Spinal cord (tissue), 9 donors: ENCODE measurements at regions not wholly inside any gene's neighbourhood (a gene's known extent, or its start where the extent isn't known, plus 50 kb on each side); places are given as distances from the start of the nearest gene placed in this dataset.

Experiments used
- DNase-seq, 6 donors: peaks; one replicate each; pipeline versions ENCODE4 v3.0.0 to v3.0.0-alpha.2; 2013 to 2015; ENCODE audit warnings: low spot score in 6 of 6, low read depth in 4 of 6
- H3K27ac ChIP-seq: one replicate; pipeline ENCODE4 v1.5.1; 2013; ENCODE audit warnings: low read depth, low read length, control low read depth
- H3K27me3 ChIP-seq: one replicate; pipeline ENCODE4 v1.6.1; 2013; ENCODE audit warnings: low read length; ENCODE audit not compliant: control insufficient read depth, insufficient read depth
- H3K36me3 ChIP-seq: one replicate; pipeline ENCODE4 v1.6.1; 2013; ENCODE audit warnings: low read length; ENCODE audit not compliant: control insufficient read depth, insufficient read depth
- H3K4me1 ChIP-seq: one replicate; pipeline ENCODE4 v1.6.1; 2013; ENCODE audit warnings: low read length; ENCODE audit not compliant: control insufficient read depth, insufficient read depth
- H3K4me3 ChIP-seq: one replicate; pipeline ENCODE4 v1.5.1; 2013; ENCODE audit warnings: low read depth, low read length, control low read depth
- H3K9me3 ChIP-seq: one replicate; pipeline ENCODE4 v1.6.1; 2013; ENCODE audit warnings: low read length; ENCODE audit not compliant: control insufficient read depth, insufficient read depth
- WGBS: methylation state at CpG from one replicate; pipeline ENCODE4 v1.1.5; 2013; ENCODE audit warnings: missing lambda C conversion rate; ENCODE audit not compliant: insufficient coverage; 5-methylcytosine and 5-hydroxymethylcytosine counted together
- donor health status: healthy.

DNA sequence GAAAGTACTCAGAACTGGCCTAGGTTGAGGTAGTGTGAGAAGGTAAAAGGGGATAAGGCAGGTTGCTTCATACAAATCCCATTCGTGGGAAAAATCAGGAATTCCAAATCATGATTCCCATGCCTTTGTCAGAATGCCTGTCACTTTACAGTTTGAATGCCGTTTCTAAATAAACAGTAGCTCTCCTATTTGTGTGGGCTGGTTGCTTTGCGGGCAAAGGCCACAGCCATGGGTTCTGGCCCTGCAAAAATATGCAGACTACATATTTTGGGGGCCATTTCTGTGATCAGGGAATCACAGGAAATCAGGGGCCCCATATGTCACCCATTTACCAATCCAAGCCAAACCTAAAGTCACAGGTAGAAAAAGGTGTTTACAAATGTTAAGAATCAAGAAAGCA, 161.3 kb upstream of the BMP4 start:
- 83% methylated on average over 2 of the region's 3 CpGs for WGBS

DNA sequence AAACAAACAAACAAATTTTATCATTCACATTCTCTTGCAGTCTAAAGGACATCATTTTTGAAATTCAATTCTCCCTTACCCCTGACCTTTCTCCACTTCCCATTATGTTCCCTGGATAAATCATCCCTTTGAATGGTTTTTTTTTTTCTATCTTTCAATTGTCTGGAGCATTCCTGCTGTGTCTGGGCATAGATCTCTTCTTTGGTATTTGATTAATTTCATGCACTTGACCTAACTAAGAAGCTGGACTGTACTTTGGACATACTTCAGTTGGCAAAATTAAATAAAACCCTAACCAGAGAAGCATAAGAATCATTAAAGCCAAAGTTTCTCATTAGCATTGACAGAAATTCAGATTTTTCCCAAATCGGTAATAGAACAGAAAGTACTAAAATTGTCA, 163.6 kb upstream of the BMP4 start:
- no peaks in the 10 kb centered on the region for H3K9me3 ChIP-seq
- WGBS = no CpG with 5 or more reads among the region's 1 CpG
- no peaks in the 10 kb centered on the region for H3K36me3 ChIP-seq
- peak in 1 of 6 donors; percentile 32 for DNase-seq
- H3K27ac ChIP-seq = no peak overlapping the region
- no peaks in the 10 kb centered on the region for H3K27me3 ChIP-seq
- no peaks in the 10 kb centered on the region for H3K4me1 ChIP-seq
- no peak overlapping the region for H3K4me3 ChIP-seq

More for the DNA sequence above, 161.3 kb upstream of the BMP4 start:
- Histone ChIP-seq H3K4me3 (no peak overlapping the region), H3K9me3 (no peaks in the 10 kb centered on the region), H3K27me3 (no peaks in the 10 kb centered on the region), H3K4me1 (no peaks in the 10 kb centered on the region), H3K27ac (no peak overlapping the region), H3K36me3 (no peaks in the 10 kb centered on the region)
- DNase-seq = no peak

DNA sequence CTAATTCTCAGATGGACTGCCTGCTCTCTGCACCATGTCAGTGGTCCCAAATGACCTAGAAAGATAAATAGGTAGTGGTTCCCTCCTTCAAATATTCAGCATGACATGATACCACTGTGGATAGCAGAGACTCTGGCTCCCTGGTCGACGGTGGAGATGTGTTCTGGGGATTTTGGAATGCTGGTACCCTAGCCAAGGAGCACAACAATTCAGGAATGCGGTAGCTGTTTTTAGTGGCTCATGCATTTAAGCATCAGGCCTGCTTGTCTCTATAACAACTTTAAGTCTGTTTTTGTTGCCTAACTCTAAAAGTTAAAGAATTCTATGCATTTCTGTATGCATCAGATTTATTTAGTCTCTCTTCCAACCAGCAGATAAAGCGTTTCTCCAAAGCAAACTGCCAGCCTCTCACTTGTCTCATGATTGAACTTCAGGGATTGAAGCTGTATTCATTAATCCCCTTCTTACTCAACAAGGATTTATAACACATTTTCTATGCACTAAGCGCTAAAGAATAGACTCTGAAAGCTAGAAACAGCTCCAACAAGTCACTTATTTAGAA, 164.9 kb upstream of the BMP4 start:
- H3K4me3 ChIP-seq = no peak overlapping the region
- no peak overlapping the region for H3K27ac ChIP-seq
- DNase-seq = peak in 1 of 6 donors; percentile 16
- no peaks in the 10 kb centered on the region for H3K4me1 ChIP-seq
- H3K36me3 ChIP-seq = no peaks in the 10 kb centered on the region
- 100% methylated on average over 1 of the region's 5 CpGs for WGBS
- H3K27me3 ChIP-seq = no peaks in the 10 kb centered on the region
- H3K9me3 ChIP-seq = no peaks in the 10 kb centered on the region

DNA sequence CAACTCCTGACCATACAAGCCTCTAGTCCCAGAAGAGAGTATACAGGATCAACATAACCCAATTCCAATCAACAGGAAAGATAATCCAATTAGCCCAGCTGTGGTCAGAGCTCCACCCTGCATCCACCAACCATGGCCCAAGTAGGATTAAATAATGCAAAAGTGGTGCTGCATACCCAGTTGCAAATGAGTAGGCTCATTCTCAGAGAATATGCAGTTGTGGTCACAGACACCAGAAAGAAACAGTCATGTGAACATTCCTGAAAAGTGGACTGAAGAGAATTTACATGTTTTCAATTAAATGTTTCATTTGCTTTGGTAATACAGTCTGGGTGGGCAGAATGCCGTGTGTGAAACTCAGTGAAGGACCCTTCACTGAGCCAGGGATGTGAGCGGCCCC, 167.2 kb upstream of the BMP4 start:
- 92% methylated on average over 2 of the region's 2 CpGs for WGBS
- Histone ChIP-seq H3K9me3 (no peaks in the 10 kb centered on the region), H3K27ac (no peak overlapping the region), H3K4me3 (no peak overlapping the region), H3K4me1 (no peaks in the 10 kb centered on the region), H3K36me3 (no peaks in the 10 kb centered on the region), H3K27me3 (no peaks in the 10 kb centered on the region)
- no peak for DNase-seq

DNA sequence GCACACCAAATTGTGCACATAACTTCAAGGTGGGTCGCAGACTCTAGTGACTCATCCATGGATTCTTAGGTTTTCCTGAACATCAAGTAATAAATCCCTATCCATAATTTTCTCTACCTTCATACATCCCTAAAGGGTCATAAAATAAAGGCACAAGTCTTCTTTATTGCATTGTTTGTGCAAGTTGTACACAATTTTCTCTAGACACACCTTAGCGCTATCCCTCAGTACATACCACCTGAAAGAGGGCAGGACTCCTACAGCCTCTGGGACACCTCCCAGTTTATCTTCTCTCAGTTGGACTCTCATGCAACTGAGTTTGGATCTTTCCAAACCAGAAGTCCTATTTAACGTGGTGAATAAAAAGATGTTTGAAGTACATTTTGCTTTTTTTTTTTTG, 168.5 kb upstream of the BMP4 start:
- Histone ChIP-seq H3K9me3 (no peaks in the 10 kb centered on the region), H3K4me1 (no peaks in the 10 kb centered on the region), H3K4me3 (no peak overlapping the region), H3K27me3 (no peaks in the 10 kb centered on the region), H3K36me3 (no peaks in the 10 kb centered on the region), H3K27ac (no peak overlapping the region)
- WGBS = 100% methylated on average over 2 of the region's 3 CpGs
- DNase-seq = no peak

DNA sequence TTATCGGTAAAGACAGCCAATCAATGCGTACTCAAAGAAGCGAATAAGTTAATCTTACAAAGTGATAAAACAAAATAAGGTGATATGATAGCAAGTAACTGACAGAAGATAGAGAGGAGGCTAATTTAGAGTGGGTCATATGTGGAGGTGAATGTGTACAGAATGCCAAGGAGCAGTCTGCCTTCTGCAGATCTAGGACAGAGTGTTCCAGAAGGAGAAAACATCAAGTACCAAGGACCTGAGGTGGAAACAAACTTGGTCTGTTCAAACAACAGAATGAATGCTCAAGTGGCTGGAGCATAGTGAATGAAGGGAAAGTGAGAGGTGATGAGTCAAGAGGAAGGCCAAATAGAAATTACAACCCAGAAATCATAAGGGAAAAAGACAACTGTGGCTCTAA, 170.3 kb upstream of the BMP4 start:
- no peak overlapping the region for H3K27ac ChIP-seq
- H3K9me3 ChIP-seq = no peaks in the 10 kb centered on the region
- no peak overlapping the region for H3K4me3 ChIP-seq
- no peaks in the 10 kb centered on the region for H3K36me3 ChIP-seq
- DNase-seq = no peak
- H3K27me3 ChIP-seq = no peaks in the 10 kb centered on the region
- H3K4me1 ChIP-seq = no peaks in the 10 kb centered on the region
- 100% methylated on average over 2 of the region's 3 CpGs for WGBS

DNA sequence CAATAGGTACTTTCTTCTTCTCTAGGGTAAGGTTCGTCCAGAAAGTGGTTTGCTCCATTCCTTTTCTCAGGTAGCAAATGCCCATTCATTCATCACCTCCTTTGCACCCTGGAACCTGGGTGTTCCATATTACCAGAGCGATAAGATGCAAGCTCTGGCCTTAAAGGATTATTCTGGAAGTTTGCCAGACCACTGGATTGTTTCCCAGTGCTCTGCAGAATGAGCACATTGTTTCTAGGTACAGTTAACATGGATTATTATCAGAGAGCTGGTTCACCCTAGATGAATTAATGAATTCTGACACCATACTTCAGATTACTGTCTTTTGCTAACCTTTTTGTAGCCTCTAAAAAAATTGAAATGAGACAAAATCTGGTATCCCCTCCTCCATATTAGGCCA, 170.9 kb upstream of the BMP4 start:
- Histone ChIP-seq H3K27ac (no peak overlapping the region), H3K9me3 (no peaks in the 10 kb centered on the region), H3K4me3 (no peak overlapping the region), H3K36me3 (no peaks in the 10 kb centered on the region), H3K4me1 (no peaks in the 10 kb centered on the region), H3K27me3 (no peaks in the 10 kb centered on the region)
- no peak for DNase-seq
- 88% methylated on average over 1 of the region's 2 CpGs for WGBS

DNA sequence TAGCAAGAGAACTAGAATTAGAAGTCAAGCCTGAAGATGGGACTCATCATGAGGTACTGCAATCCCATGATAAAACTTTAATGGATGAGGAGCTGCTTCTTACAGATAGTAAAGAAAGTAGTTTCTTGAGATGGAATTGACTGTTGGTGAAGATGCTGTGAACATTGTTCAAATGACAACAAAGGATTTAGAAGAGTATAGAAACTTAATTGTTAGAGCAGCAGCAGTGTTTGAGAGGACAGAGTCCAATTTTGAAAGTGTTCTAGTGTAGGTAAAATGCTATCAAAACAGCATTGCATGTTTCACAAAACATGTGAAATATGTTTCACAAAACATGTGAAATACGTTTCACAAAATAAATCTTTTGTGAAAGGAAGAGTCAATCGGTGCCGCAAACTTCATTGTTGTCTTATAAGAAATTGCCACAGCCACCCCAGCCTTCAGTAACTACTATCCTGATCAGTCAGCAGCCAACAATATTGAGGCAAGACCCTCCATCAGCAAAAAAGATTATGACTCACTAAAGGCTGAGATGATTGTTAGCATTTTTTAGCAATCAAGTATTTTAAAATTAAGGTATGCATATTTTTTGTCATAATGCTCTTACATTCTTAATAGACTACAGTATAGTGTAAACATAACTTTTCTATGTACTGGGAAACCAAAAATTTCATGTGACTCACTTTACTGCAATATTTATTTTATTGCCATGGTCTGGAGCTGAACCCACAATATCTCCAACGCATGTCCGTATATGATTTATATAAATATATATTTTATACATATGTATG, 173.4 kb upstream of the BMP4 start:
- no peak overlapping the region for H3K27ac ChIP-seq
- no peak for DNase-seq
- WGBS = no CpG with 5 or more reads among the region's 5 CpGs
- no peaks in the 10 kb centered on the region for H3K27me3 ChIP-seq
- no peak overlapping the region for H3K4me3 ChIP-seq
- H3K9me3 ChIP-seq = no peaks in the 10 kb centered on the region
- no peaks in the 10 kb centered on the region for H3K4me1 ChIP-seq
- H3K36me3 ChIP-seq = no peaks in the 10 kb centered on the region

DNA sequence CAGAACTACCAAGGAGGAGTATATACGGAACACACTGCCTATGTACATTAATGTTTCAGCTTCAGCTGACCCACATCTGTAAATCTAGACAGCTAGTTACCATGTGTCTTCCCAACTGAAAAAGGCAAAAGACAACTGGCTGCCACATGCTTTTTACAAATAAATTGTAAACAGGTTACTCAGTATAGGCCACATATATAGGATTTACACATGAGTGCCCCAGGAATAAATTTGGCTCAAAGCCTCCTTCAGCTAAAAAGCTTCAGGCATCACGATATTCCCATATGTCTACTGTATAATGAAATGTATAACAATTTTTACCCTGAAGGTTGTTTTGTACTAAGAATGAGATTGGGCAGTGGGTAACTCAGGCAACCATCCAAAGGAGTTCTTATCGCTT, 175.9 kb upstream of the BMP4 start:
- Histone ChIP-seq H3K36me3 (no peaks in the 10 kb centered on the region), H3K27ac (no peak overlapping the region), H3K4me3 (no peak overlapping the region), H3K9me3 (no peaks in the 10 kb centered on the region), H3K27me3 (no peaks in the 10 kb centered on the region), H3K4me1 (no peaks in the 10 kb centered on the region)
- peak in 1 of 6 donors; percentile 13 for DNase-seq
- 83% methylated on average over 1 of the region's 3 CpGs for WGBS

DNA sequence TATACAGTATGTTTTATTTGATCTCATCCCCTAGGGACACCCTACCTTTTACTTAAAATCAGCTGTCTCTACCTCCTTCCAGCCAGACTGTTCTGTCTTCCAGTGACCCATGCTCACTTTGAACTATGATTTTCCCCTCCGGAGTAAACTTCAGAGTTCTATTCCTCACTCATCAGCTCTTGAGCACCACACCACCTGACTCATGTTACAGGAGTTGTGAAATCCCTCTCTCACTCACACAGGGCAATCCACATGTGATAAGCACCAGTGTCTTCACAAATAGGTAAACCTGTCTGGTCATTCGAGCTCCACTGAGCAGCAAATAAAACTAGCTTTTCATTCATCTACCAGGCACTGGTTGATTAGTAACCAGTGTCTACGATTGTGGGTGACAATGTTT, 177.3 kb upstream of the BMP4 start:
- 92% methylated on average over 1 of the region's 3 CpGs for WGBS
- Histone ChIP-seq H3K9me3 (no peaks in the 10 kb centered on the region), H3K4me3 (no peak overlapping the region), H3K4me1 (no peaks in the 10 kb centered on the region), H3K36me3 (no peaks in the 10 kb centered on the region), H3K27ac (no peak overlapping the region), H3K27me3 (no peaks in the 10 kb centered on the region)
- no peak for DNase-seq
